ENCODE measurements at regions not wholly inside any gene's neighbourhood (a gene's known extent, or its start where the extent isn't known, plus 50 kb on each side); places are given as distances from the start of the nearest gene placed in this dataset.

GRCh38 chr1:190812996-190813395, 335.3 kb upstream of the BRINP3 start:
- Histone ChIP-seq H3K4me2 (ENCODE audit: control insufficient read depth, extremely low read depth, insufficient read depth, low read depth, low read length) (no peak overlapping the region), H3K9ac (ENCODE audit: control insufficient read depth, extremely low read depth, insufficient read depth, low read length) (no peak overlapping the region), H3K27me3 (ENCODE audit: control insufficient read depth, extremely low read depth, insufficient read depth, low read length) (no peaks in the 10 kb centered on the region), H4K20me1 (ENCODE audit: control insufficient read depth, extremely low read depth, insufficient read depth, low read length) (no peaks in the 10 kb centered on the region), H3K36me3 (ENCODE audit: control insufficient read depth in 2 of 2, extremely low read depth in 1 of 2, insufficient read depth in 2 of 2, low read length in 2 of 2) (no peaks in the 10 kb centered on the region), H3K4me3 (ENCODE audit: control insufficient read depth in 2 of 3, extremely low read depth in 1 of 3, insufficient read depth in 2 of 3, low read depth in 1 of 3, low read length in 3 of 3) (no peak overlapping the region), H3K9me3 (ENCODE audit: control insufficient read depth, low read depth, low read length) (no peaks in the 10 kb centered on the region), H3K9me1 (ENCODE audit: control insufficient read depth, extremely low read depth, insufficient read depth, low read length) (no peaks in the 10 kb centered on the region), H3K79me2 (ENCODE audit: control insufficient read depth, insufficient read depth, low read length) (no peaks in the 10 kb centered on the region), H2AFZ (ENCODE audit: control insufficient read depth, low read length) (no peak overlapping the region), H3K27ac (ENCODE audit: control insufficient read depth, insufficient read depth, low read length) (no peak overlapping the region), H3K4me1 (ENCODE audit: control insufficient read depth, extremely low read depth, insufficient read depth, low read length) (no peaks in the 10 kb centered on the region)
- no peak for TF ChIP-seq CTCF (optimal IDR thresholded peaks at IDR 0.05 in 1 of 3, IDR thresholded peaks at IDR 0.05 in 1 of 3, conservative IDR thresholded peaks at IDR 0.05 in 1 of 3; ENCODE audit: extremely low read depth in 1 of 3, insufficient read depth in 2 of 3, low read length in 3 of 3)
- no peak for TF ChIP-seq EZH2 (IDR thresholded peaks at IDR 0.05; ENCODE audit: low read length)
- DNase-seq (ENCODE audit: low read depth, low spot score), result no peak
- dilution Hi-C loops (cut with MboI; ENCODE audit: extremely low pct_ligation_motif_present, low sequenced_read_pairs), result no loop called here
- no peak for FAIRE-seq

- FAIRE-seq, result no peak
These were observed 354.8 kb upstream of the BRINP3 start for GRCh38 chr1:190832511-190832910.

More at GRCh38 chr1:190832511-190832910, 354.8 kb upstream of the BRINP3 start:
- no peaks in the 10 kb centered on the region for H4K20me1 ChIP-seq (ENCODE audit: control insufficient read depth, extremely low read depth, insufficient read depth, low read length)
- no peaks in the 10 kb centered on the region for H3K27me3 ChIP-seq (ENCODE audit: control insufficient read depth, extremely low read depth, insufficient read depth, low read length)
- H3K9me1 ChIP-seq (ENCODE audit: control insufficient read depth, extremely low read depth, insufficient read depth, low read length), result no peaks in the 10 kb centered on the region
- no peak overlapping the region for H3K4me2 ChIP-seq (ENCODE audit: control insufficient read depth, extremely low read depth, insufficient read depth, low read depth, low read length)
- no peaks in the 10 kb centered on the region for H3K79me2 ChIP-seq (ENCODE audit: control insufficient read depth, insufficient read depth, low read length)
- no peak overlapping the region for H2AFZ ChIP-seq (ENCODE audit: control insufficient read depth, low read length)
- H3K9ac ChIP-seq (ENCODE audit: control insufficient read depth, extremely low read depth, insufficient read depth, low read length), result no peak overlapping the region
- dilution Hi-C loops (cut with MboI; ENCODE audit: extremely low pct_ligation_motif_present, low sequenced_read_pairs), result no loop called here
- no peaks in the 10 kb centered on the region for H3K4me1 ChIP-seq (ENCODE audit: control insufficient read depth, extremely low read depth, insufficient read depth, low read length)
- no peaks in the 10 kb centered on the region for H3K36me3 ChIP-seq (ENCODE audit: control insufficient read depth in 2 of 2, extremely low read depth in 1 of 2, insufficient read depth in 2 of 2, low read length in 2 of 2)
- no peaks in the 10 kb centered on the region for H3K9me3 ChIP-seq (ENCODE audit: control insufficient read depth, low read depth, low read length)
- DNase-seq (ENCODE audit: low read depth, low spot score), result no peak
- no peak overlapping the region for H3K4me3 ChIP-seq (ENCODE audit: control insufficient read depth in 2 of 3, extremely low read depth in 1 of 3, insufficient read depth in 2 of 3, low read depth in 1 of 3, low read length in 3 of 3)
- H3K27ac ChIP-seq (ENCODE audit: control insufficient read depth, insufficient read depth, low read length), result no peak overlapping the region
- TF ChIP-seq CTCF (optimal IDR thresholded peaks at IDR 0.05 in 1 of 3, IDR thresholded peaks at IDR 0.05 in 1 of 3, conservative IDR thresholded peaks at IDR 0.05 in 1 of 3; ENCODE audit: extremely low read depth in 1 of 3, insufficient read depth in 2 of 3, low read length in 3 of 3) (no peak), EZH2 (IDR thresholded peaks at IDR 0.05; ENCODE audit: low read length) (no peak)

Measured in keratinocyte (primary cell).